HL-60 (cell line): ENCODE measurements at regions not wholly inside any gene's neighbourhood (a gene's known extent, or its start where the extent isn't known, plus 50 kb on each side); places are given as distances from the start of the nearest gene placed in this dataset.

Experiments
- TF ChIP-seq, protein P1 (sequence below): IDR thresholded peaks from one replicate; pipeline ENCODE4 v1.5.1; 2011; ENCODE audit warnings: low read length, control low read depth, inconsistent platforms; ENCODE audit not compliant: insufficient read depth
- TF ChIP-seq, protein P2 (sequence below): IDR thresholded peaks from 2 replicates; pipeline ENCODE4 v1.6.1; 2012; ENCODE audit warnings: low read depth; ENCODE audit not compliant: insufficient replicate concordance

DNA sequence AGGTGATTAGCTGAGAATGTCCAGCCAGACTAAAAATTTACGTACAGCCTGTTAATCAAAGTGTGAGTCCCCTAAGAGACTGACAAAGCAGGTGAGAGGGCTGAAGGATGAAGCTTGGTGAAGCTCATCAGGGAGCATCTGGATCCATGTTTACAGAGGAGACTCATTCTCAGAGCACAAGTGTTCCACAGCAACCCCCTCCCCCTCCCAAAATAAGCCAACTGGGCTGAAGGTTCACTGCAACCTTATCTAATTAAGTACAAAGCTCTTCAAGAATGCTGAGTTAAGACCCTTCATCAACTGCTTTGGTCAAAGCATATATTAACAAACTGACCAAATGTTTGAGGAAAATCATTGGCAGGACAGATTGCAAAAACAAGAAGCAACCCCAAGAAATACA, 262.6 kb upstream of the ZNF385D start:
- TF ChIP-seq, protein P1, sequence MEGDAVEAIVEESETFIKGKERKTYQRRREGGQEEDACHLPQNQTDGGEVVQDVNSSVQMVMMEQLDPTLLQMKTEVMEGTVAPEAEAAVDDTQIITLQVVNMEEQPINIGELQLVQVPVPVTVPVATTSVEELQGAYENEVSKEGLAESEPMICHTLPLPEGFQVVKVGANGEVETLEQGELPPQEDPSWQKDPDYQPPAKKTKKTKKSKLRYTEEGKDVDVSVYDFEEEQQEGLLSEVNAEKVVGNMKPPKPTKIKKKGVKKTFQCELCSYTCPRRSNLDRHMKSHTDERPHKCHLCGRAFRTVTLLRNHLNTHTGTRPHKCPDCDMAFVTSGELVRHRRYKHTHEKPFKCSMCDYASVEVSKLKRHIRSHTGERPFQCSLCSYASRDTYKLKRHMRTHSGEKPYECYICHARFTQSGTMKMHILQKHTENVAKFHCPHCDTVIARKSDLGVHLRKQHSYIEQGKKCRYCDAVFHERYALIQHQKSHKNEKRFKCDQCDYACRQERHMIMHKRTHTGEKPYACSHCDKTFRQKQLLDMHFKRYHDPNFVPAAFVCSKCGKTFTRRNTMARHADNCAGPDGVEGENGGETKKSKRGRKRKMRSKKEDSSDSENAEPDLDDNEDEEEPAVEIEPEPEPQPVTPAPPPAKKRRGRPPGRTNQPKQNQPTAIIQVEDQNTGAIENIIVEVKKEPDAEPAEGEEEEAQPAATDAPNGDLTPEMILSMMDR = no peak
- TF ChIP-seq, protein P2, sequence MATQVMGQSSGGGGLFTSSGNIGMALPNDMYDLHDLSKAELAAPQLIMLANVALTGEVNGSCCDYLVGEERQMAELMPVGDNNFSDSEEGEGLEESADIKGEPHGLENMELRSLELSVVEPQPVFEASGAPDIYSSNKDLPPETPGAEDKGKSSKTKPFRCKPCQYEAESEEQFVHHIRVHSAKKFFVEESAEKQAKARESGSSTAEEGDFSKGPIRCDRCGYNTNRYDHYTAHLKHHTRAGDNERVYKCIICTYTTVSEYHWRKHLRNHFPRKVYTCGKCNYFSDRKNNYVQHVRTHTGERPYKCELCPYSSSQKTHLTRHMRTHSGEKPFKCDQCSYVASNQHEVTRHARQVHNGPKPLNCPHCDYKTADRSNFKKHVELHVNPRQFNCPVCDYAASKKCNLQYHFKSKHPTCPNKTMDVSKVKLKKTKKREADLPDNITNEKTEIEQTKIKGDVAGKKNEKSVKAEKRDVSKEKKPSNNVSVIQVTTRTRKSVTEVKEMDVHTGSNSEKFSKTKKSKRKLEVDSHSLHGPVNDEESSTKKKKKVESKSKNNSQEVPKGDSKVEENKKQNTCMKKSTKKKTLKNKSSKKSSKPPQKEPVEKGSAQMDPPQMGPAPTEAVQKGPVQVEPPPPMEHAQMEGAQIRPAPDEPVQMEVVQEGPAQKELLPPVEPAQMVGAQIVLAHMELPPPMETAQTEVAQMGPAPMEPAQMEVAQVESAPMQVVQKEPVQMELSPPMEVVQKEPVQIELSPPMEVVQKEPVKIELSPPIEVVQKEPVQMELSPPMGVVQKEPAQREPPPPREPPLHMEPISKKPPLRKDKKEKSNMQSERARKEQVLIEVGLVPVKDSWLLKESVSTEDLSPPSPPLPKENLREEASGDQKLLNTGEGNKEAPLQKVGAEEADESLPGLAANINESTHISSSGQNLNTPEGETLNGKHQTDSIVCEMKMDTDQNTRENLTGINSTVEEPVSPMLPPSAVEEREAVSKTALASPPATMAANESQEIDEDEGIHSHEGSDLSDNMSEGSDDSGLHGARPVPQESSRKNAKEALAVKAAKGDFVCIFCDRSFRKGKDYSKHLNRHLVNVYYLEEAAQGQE = no peak
